Kidney (tissue), 13 donors: ENCODE measurements at regions not wholly inside any gene's neighbourhood (a gene's known extent, or its start where the extent isn't known, plus 50 kb on each side); places are given as distances from the start of the nearest gene placed in this dataset.

Experiments
- DNase-seq, 5 donors: peaks; one replicate each; pipeline ENCODE4 v3.0.0-alpha.2; 2013 to 2020
- FAIRE-seq: peaks from 2 replicates; lab custom pipeline; 2012; peaks lifted over from hg19 to GRCh38; lab: Jason Lieb, UNC
- H3K27ac ChIP-seq, 2 donors: one replicate each; pipeline ENCODE4 v1.7.0; 2013; ENCODE audit warnings: low read depth in 2 of 2, low read length in 2 of 2, inconsistent platforms in 1 of 2
- H3K27me3 ChIP-seq: one replicate; pipeline ENCODE4 v1.7.1; 2013; ENCODE audit warnings: low read length, inconsistent platforms; ENCODE audit not compliant: control insufficient read depth, insufficient read depth
- H3K36me3 ChIP-seq, 3 donors: one replicate each; pipeline versions ENCODE4 v1.7.0 to v1.7.1; 2013; ENCODE audit warnings: low read length in 3 of 3, control low read depth in 1 of 3, inconsistent platforms in 1 of 3; ENCODE audit not compliant: insufficient read depth in 3 of 3, control insufficient read depth in 2 of 3
- H3K4me1 ChIP-seq, 3 donors: one replicate each; pipeline versions ENCODE4 v1.7.0 to v1.7.1; 2013; ENCODE audit warnings: low read length in 3 of 3, inconsistent platforms in 1 of 3, low read depth in 1 of 3; ENCODE audit not compliant: control insufficient read depth in 2 of 3, insufficient read depth in 2 of 3
- H3K4me3 ChIP-seq, 3 donors: one replicate each; pipeline versions ENCODE4 v1.7.0 to v1.8.1; 2013; ENCODE audit warnings: low read length in 3 of 3, control low read depth in 1 of 3, inconsistent platforms in 1 of 3
- H3K9ac ChIP-seq, 3 donors: one replicate each; pipeline versions ENCODE4 v1.7.0 to v1.7.1; 2013; ENCODE audit warnings: low read length in 3 of 3, control low read depth in 1 of 3, inconsistent platforms in 1 of 3
- H3K9me3 ChIP-seq, 3 donors: one replicate each; pipeline versions ENCODE4 v1.7.0 to v1.7.1; 2013; ENCODE audit warnings: low read length in 3 of 3, control low read depth in 1 of 3, inconsistent platforms in 1 of 3; ENCODE audit not compliant: control insufficient read depth in 2 of 3, insufficient read depth in 1 of 3
- intact Hi-C: fragments of 100-400 bp; cut with DNase I; formaldehyde crosslinking; loops from one replicate; pipeline ENCODE4 v1.11.1; 2022
- TF ChIP-seq, protein P1 (sequence below): IDR thresholded peaks from 3 replicates; pipeline ENCODE4 v1.5.1; 2012; ENCODE audit warnings: mild to moderate bottlenecking, moderate library complexity, borderline replicate concordance; ENCODE audit not compliant: insufficient read depth; ENCODE audit errors: extremely low read depth
- donor health status: control.
- donor health status: control.
- donor health status: control.
- donor health status: control.
- donor health status: control.
- donor health status: DM: yes; HTN: yes; CAD: no.
- donor health status: Normal renal cell carcinoma (clear cell type).

DNA sequence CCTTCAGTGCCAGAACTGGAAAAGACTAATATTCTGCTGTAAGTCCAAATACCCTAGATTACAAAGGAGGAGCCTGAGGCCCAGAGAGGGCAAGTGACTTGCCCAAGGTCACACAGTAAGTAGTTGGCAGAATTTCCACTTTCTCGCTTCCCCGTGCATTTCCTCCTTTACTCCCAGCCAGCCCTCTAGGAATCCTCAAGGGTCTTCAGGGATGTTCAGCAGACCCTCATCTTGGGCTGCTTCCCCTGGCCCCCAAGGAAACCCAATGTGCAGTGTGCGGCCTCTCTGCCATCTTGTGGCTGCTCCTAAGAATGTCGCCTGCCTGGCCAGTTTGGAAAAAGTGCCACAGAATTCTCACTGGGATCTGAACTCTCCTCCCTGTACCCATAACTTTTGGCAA, 217.7 kb upstream of the LRFN2 start:
- DNase-seq, result no peak
- TF ChIP-seq, protein P1, sequence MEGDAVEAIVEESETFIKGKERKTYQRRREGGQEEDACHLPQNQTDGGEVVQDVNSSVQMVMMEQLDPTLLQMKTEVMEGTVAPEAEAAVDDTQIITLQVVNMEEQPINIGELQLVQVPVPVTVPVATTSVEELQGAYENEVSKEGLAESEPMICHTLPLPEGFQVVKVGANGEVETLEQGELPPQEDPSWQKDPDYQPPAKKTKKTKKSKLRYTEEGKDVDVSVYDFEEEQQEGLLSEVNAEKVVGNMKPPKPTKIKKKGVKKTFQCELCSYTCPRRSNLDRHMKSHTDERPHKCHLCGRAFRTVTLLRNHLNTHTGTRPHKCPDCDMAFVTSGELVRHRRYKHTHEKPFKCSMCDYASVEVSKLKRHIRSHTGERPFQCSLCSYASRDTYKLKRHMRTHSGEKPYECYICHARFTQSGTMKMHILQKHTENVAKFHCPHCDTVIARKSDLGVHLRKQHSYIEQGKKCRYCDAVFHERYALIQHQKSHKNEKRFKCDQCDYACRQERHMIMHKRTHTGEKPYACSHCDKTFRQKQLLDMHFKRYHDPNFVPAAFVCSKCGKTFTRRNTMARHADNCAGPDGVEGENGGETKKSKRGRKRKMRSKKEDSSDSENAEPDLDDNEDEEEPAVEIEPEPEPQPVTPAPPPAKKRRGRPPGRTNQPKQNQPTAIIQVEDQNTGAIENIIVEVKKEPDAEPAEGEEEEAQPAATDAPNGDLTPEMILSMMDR, result no peak
- Histone ChIP-seq H3K27ac (no peak overlapping the region), H3K36me3 (no peaks in the 10 kb centered on the region), H3K4me3 (no peak overlapping the region), H3K9me3 (no peaks in the 10 kb centered on the region), H3K9ac (no peak overlapping the region), H3K4me1 (no peaks in the 10 kb centered on the region), H3K27me3 (no peaks in the 10 kb centered on the region)
- FAIRE-seq, result no peak
- intact Hi-C loops, result no loop called here

DNA sequence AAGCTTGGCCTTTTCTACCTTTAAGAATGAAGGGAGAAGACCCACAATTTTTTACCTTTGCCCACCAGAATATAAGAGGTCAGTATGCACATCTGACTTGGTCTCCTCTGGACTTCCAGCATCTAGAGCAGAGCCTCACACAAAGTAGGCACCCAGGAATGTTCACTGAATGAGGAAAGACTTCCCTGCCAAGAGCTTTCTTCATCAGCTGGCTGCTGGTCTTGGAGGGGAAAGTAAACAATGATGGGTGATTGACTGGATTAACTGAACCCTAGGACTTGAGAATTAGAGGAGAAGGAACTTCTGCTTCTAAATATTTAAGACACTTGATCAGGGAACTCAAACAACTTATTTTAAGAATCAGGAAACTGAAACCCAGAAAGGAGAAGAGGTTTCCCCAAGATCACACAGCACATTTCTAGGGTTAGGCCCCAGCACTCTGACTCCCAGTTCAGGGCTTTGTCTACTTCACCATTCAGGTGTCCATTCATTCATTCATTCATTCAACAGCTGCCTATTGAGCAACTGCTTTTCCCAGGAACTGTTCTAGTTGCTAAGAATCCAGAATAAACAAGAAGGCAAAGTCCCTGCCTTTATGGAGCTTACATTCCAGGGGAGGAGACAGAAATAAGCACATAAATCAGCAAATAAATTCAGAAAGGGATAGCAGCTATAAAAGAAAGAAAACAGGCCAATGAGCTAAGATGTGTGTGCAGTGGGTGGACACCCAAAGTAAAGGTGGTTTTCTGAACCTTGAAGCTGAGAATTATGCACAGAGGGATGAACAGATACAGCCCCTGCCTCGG, 216.9 kb upstream of the LRFN2 start:
- no peak overlapping the region for H3K27ac ChIP-seq
- H3K4me3 ChIP-seq, result no peak overlapping the region
- no peaks in the 10 kb centered on the region for H3K4me1 ChIP-seq
- H3K36me3 ChIP-seq, result no peaks in the 10 kb centered on the region
- intact Hi-C loops, result no loop called here
- TF ChIP-seq, protein P1, result no peak
- no peak overlapping the region for H3K9ac ChIP-seq
- no peaks in the 10 kb centered on the region for H3K27me3 ChIP-seq
- H3K9me3 ChIP-seq, result no peaks in the 10 kb centered on the region
- no peak for FAIRE-seq
- no peak for DNase-seq

DNA sequence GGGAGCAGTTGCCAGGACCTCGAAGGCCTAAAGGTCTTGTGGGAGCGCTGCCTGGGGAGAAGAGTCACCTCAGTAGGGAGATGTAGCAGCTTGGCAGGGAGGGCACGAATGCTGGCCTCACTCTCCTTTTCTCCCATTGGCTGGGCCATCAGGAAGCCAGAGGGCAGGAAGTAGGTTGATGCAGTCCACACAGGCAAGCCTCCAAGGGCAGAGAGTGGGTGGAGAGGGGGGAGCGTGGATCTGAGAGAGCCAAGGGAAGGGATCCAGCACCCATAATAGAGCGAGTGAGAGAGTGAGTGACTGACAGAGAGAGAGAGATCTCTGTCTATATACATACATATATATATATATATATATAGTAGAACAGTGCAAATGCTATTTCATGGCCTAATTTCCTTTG, 215.3 kb upstream of the LRFN2 start:
- Histone ChIP-seq H3K4me3 (no peak overlapping the region), H3K4me1 (no peaks in the 10 kb centered on the region), H3K36me3 (no peaks in the 10 kb centered on the region), H3K9ac (no peak overlapping the region), H3K9me3 (no peaks in the 10 kb centered on the region), H3K27me3 (no peaks in the 10 kb centered on the region), H3K27ac (no peak overlapping the region)
- intact Hi-C loops, result no loop called here
- FAIRE-seq, result no peak
- TF ChIP-seq, protein P1, result no peak
- no peak for DNase-seq
